ENCODE measurements at regions not wholly inside any gene's neighbourhood (a gene's known extent, or its start where the extent isn't known, plus 50 kb on each side); places are given as distances from the start of the nearest gene placed in this dataset.

GRCh38 chr7:46696741-46697140 is 775.7 kb upstream of the IGFBP3 start:
- no peak overlapping the region for H3K4ac ChIP-seq (ENCODE audit: low read depth in 1 of 2, low read length in 2 of 2)
- no peak overlapping the region for H3K18ac ChIP-seq (ENCODE audit: low read depth in 1 of 2, low read length in 2 of 2)
- no peak overlapping the region for H2BK12ac ChIP-seq (ENCODE audit: low read length in 2 of 2)
- H2BK15ac ChIP-seq (ENCODE audit: low read depth, poor library complexity, severe bottlenecking): no peak overlapping the region
- H4K8ac ChIP-seq (ENCODE audit: low read length): no peak overlapping the region
- no peaks in the 10 kb centered on the region for H3K36me3 ChIP-seq (ENCODE audit: control insufficient read depth in 1 of 2, insufficient read depth in 2 of 2, low read depth in 1 of 2, low read length in 2 of 2)
- H4K91ac ChIP-seq (ENCODE audit: low read length): no peak overlapping the region
- H2AFZ ChIP-seq (ENCODE audit: low read depth, low read length): no peak overlapping the region
- no peak overlapping the region for H3K4me3 ChIP-seq (ENCODE audit: insufficient read depth in 1 of 2, low read depth in 1 of 2, low read length in 2 of 2)
- no peak overlapping the region for H2BK5ac ChIP-seq (ENCODE audit: low read depth, low read length, poor library complexity, severe bottlenecking)
- H3K4me1 ChIP-seq (ENCODE audit: control insufficient read depth, insufficient read depth, low read depth, low read length): no peaks in the 10 kb centered on the region
- H3K9ac ChIP-seq (ENCODE audit: low read length): no peak overlapping the region
- no peaks in the 10 kb centered on the region for H3K27me3 ChIP-seq (ENCODE audit: control insufficient read depth in 1 of 2, insufficient read depth in 1 of 2, low read length in 2 of 2)
- H3K14ac ChIP-seq (ENCODE audit: low read length in 2 of 2): no peak overlapping the region
- no peak overlapping the region for H2AK5ac ChIP-seq (ENCODE audit: low read length, severe bottlenecking)
- H3K9me3 ChIP-seq (ENCODE audit: control insufficient read depth, low read length): no peaks in the 10 kb centered on the region
- H3K79me1 ChIP-seq (replicated peaks; ENCODE audit: low read length, poor library complexity, severe bottlenecking): no peaks in the 10 kb centered on the region
- no peak overlapping the region for H3K23ac ChIP-seq (ENCODE audit: low read length in 2 of 2)
- H2BK120ac ChIP-seq (ENCODE audit: low read depth, low read length): no peak overlapping the region
- DNase-seq: no peak
- no peak overlapping the region for H3K27ac ChIP-seq (ENCODE audit: low read length, poor library complexity, severe bottlenecking)
- no CpG with 5 or more reads among the region's 1 CpG for WGBS
- H3K4me2 ChIP-seq (ENCODE audit: low read length, poor library complexity, severe bottlenecking): no peak overlapping the region

GRCh38 chr7:46695051-46695708 is 774.1 kb upstream of the IGFBP3 start:
- H3K27ac ChIP-seq (ENCODE audit: low read length, poor library complexity, severe bottlenecking): no peak overlapping the region
- H2BK5ac ChIP-seq (ENCODE audit: low read depth, low read length, poor library complexity, severe bottlenecking): no peak overlapping the region
- H2BK120ac ChIP-seq (ENCODE audit: low read depth, low read length): no peak overlapping the region
- no peak overlapping the region for H2BK15ac ChIP-seq (ENCODE audit: low read depth, poor library complexity, severe bottlenecking)
- H3K23ac ChIP-seq (ENCODE audit: low read length in 2 of 2): no peak overlapping the region
- H3K79me1 ChIP-seq (replicated peaks; ENCODE audit: low read length, poor library complexity, severe bottlenecking): no peaks in the 10 kb centered on the region
- H3K4me2 ChIP-seq (ENCODE audit: low read length, poor library complexity, severe bottlenecking): no peak overlapping the region
- no peak overlapping the region for H4K91ac ChIP-seq (ENCODE audit: low read length)
- H3K4me1 ChIP-seq (ENCODE audit: control insufficient read depth, insufficient read depth, low read depth, low read length): no peaks in the 10 kb centered on the region
- H3K9ac ChIP-seq (ENCODE audit: low read length): no peak overlapping the region
- H3K4ac ChIP-seq (ENCODE audit: low read depth in 1 of 2, low read length in 2 of 2): peak overlapping the region in 1 of 2 experiments; percentile 37
- H3K18ac ChIP-seq (ENCODE audit: low read depth in 1 of 2, low read length in 2 of 2): no peak overlapping the region
- no peak for DNase-seq
- no peak overlapping the region for H3K14ac ChIP-seq (ENCODE audit: low read length in 2 of 2)
- H3K9me3 ChIP-seq (ENCODE audit: control insufficient read depth, low read length): no peaks in the 10 kb centered on the region
- H2AK5ac ChIP-seq (ENCODE audit: low read length, severe bottlenecking): no peak overlapping the region
- no peaks in the 10 kb centered on the region for H3K36me3 ChIP-seq (ENCODE audit: control insufficient read depth in 1 of 2, insufficient read depth in 2 of 2, low read depth in 1 of 2, low read length in 2 of 2)
- H3K27me3 ChIP-seq (ENCODE audit: control insufficient read depth in 1 of 2, insufficient read depth in 1 of 2, low read length in 2 of 2): no peaks in the 10 kb centered on the region
- H2AFZ ChIP-seq (ENCODE audit: low read depth, low read length): no peak overlapping the region
- H2BK12ac ChIP-seq (ENCODE audit: low read length in 2 of 2): no peak overlapping the region
- no peak overlapping the region for H4K8ac ChIP-seq (ENCODE audit: low read length)
- no peak overlapping the region for H3K4me3 ChIP-seq (ENCODE audit: insufficient read depth in 1 of 2, low read depth in 1 of 2, low read length in 2 of 2)
- WGBS: 100% methylated on average over 3 of the region's 3 CpGs

DNA sequence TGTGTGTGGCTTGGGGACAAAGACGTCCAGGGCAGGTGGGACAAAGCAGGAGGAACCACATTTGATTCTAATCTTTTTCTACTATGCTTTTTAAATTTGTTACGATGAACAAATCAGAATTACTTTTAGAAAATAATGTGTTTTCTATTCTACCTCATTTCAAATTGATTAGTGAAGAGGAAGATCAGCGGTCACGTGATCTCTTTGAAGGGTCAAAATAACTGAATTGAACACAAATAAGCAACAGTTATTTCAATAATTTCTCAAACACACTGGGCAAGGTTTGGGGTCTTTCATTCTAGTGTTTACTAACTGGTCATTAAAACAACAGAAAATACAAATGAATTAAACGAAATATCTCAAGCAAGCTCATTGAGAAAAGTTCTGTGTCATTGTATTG is 773.0 kb upstream of the IGFBP3 start:
- H3K9me3 ChIP-seq (ENCODE audit: control insufficient read depth, low read length): no peaks in the 10 kb centered on the region
- no peak overlapping the region for H3K14ac ChIP-seq (ENCODE audit: low read length in 2 of 2)

DNA sequence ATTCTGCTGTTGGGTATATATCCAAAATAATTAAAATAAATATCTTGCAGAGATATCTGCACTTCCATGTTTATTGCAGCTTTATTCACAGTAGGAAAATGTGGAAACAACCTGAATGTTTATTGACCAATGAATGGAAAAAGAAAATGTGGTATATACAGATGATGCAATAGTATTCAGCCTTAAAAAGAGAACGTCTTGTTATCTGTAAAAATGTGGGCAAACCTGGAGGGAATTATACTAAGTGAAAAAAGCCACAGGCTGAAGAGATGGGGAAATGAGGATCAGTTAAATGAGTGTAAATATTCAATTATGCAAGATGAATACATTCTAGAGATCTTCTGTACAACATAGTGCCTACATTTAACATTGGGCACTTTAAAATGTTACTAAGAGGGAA is 766.1 kb upstream of the IGFBP3 start:
- no peak overlapping the region for H3K18ac ChIP-seq (ENCODE audit: low read depth in 1 of 2, low read length in 2 of 2)
- no peaks in the 10 kb centered on the region for H3K9me3 ChIP-seq (ENCODE audit: control insufficient read depth, low read length)
- H3K23ac ChIP-seq (ENCODE audit: low read length in 2 of 2): no peak overlapping the region
- H3K4me2 ChIP-seq (ENCODE audit: low read length, poor library complexity, severe bottlenecking): no peak overlapping the region
- WGBS: 75% methylated on average over 1 of the region's 1 CpG
- no peak overlapping the region for H2BK15ac ChIP-seq (ENCODE audit: low read depth, poor library complexity, severe bottlenecking)
- no peak overlapping the region for H3K14ac ChIP-seq (ENCODE audit: low read length in 2 of 2)
- H2AFZ ChIP-seq (ENCODE audit: low read depth, low read length): no peak overlapping the region
- DNase-seq: no peak
- H3K9ac ChIP-seq (ENCODE audit: low read length): no peak overlapping the region
- peaks cover 4% of the 10 kb centered on the region for H3K4me1 ChIP-seq (ENCODE audit: control insufficient read depth, insufficient read depth, low read depth, low read length)
- no peaks in the 10 kb centered on the region for H3K36me3 ChIP-seq (ENCODE audit: control insufficient read depth in 1 of 2, insufficient read depth in 2 of 2, low read depth in 1 of 2, low read length in 2 of 2)
- H3K4ac ChIP-seq (ENCODE audit: low read depth in 1 of 2, low read length in 2 of 2): no peak overlapping the region
- no peak overlapping the region for H2AK5ac ChIP-seq (ENCODE audit: low read length, severe bottlenecking)
- H4K8ac ChIP-seq (ENCODE audit: low read length): no peak overlapping the region
- no peaks in the 10 kb centered on the region for H3K27me3 ChIP-seq (ENCODE audit: control insufficient read depth in 1 of 2, insufficient read depth in 1 of 2, low read length in 2 of 2)
- no peak overlapping the region for H2BK5ac ChIP-seq (ENCODE audit: low read depth, low read length, poor library complexity, severe bottlenecking)
- H3K79me1 ChIP-seq (replicated peaks; ENCODE audit: low read length, poor library complexity, severe bottlenecking): no peaks in the 10 kb centered on the region
- H2BK12ac ChIP-seq (ENCODE audit: low read length in 2 of 2): no peak overlapping the region
- H3K4me3 ChIP-seq (ENCODE audit: insufficient read depth in 1 of 2, low read depth in 1 of 2, low read length in 2 of 2): no peak overlapping the region
- no peak overlapping the region for H4K91ac ChIP-seq (ENCODE audit: low read length)
- no peak overlapping the region for H2BK120ac ChIP-seq (ENCODE audit: low read depth, low read length)
- H3K27ac ChIP-seq (ENCODE audit: low read length, poor library complexity, severe bottlenecking): no peak overlapping the region

More for the DNA sequence above, 773.0 kb upstream of the IGFBP3 start:
- H2BK120ac ChIP-seq (ENCODE audit: low read depth, low read length): no peak overlapping the region
- WGBS: no CpG with 5 or more reads among the region's 5 CpGs
- no peak overlapping the region for H4K8ac ChIP-seq (ENCODE audit: low read length)
- H2BK12ac ChIP-seq (ENCODE audit: low read length in 2 of 2): no peak overlapping the region
- H2BK5ac ChIP-seq (ENCODE audit: low read depth, low read length, poor library complexity, severe bottlenecking): no peak overlapping the region
- H3K18ac ChIP-seq (ENCODE audit: low read depth in 1 of 2, low read length in 2 of 2): no peak overlapping the region
- no peak overlapping the region for H2BK15ac ChIP-seq (ENCODE audit: low read depth, poor library complexity, severe bottlenecking)
- no peak overlapping the region for H2AK5ac ChIP-seq (ENCODE audit: low read length, severe bottlenecking)
- no peaks in the 10 kb centered on the region for H3K4me1 ChIP-seq (ENCODE audit: control insufficient read depth, insufficient read depth, low read depth, low read length)
- H2AFZ ChIP-seq (ENCODE audit: low read depth, low read length): no peak overlapping the region
- H3K23ac ChIP-seq (ENCODE audit: low read length in 2 of 2): no peak overlapping the region
- no peaks in the 10 kb centered on the region for H3K27me3 ChIP-seq (ENCODE audit: control insufficient read depth in 1 of 2, insufficient read depth in 1 of 2, low read length in 2 of 2)
- H3K4me2 ChIP-seq (ENCODE audit: low read length, poor library complexity, severe bottlenecking): no peak overlapping the region
- no peak overlapping the region for H3K27ac ChIP-seq (ENCODE audit: low read length, poor library complexity, severe bottlenecking)
- no peak overlapping the region for H3K4ac ChIP-seq (ENCODE audit: low read depth in 1 of 2, low read length in 2 of 2)
- no peak overlapping the region for H3K9ac ChIP-seq (ENCODE audit: low read length)
- no peak overlapping the region for H3K4me3 ChIP-seq (ENCODE audit: insufficient read depth in 1 of 2, low read depth in 1 of 2, low read length in 2 of 2)
- H3K36me3 ChIP-seq (ENCODE audit: control insufficient read depth in 1 of 2, insufficient read depth in 2 of 2, low read depth in 1 of 2, low read length in 2 of 2): no peaks in the 10 kb centered on the region
- no peaks in the 10 kb centered on the region for H3K79me1 ChIP-seq (replicated peaks; ENCODE audit: low read length, poor library complexity, severe bottlenecking)
- no peak overlapping the region for H4K91ac ChIP-seq (ENCODE audit: low read length)
- DNase-seq: no peak

Measured in mesenchymal stem cell (in vitro differentiated cells and primary cell).